ENCODE measurements at regions not wholly inside any gene's neighbourhood (a gene's known extent, or its start where the extent isn't known, plus 50 kb on each side); places are given as distances from the start of the nearest gene placed in this dataset.

GRCh38 chr5:135088911-135089310 lies 54.9 kb upstream of the PITX1 start:
- Histone ChIP-seq H3K18ac (ENCODE audit: insufficient read length, low read depth, low read length) (no peak overlapping the region), H3K9ac (ENCODE audit: extremely low read depth, insufficient read length, low read length) (no peak overlapping the region), H3K9me3 (ENCODE audit: control insufficient read depth, low read depth, low read length) (no peaks in the 10 kb centered on the region), H2BK20ac (ENCODE audit: low read depth, low read length, poor library complexity, severe bottlenecking) (no peak overlapping the region), H3K23me2 (ENCODE audit: insufficient read length, low read depth, low read length, poor library complexity, severe bottlenecking) (no peaks in the 10 kb centered on the region), H2BK12ac (ENCODE audit: insufficient read length, low read depth, low read length) (no peak overlapping the region), H3K4me1 (ENCODE audit: insufficient read depth, low read length) (no peaks in the 10 kb centered on the region), H4K91ac (ENCODE audit: insufficient read length, low read depth, low read length) (no peak overlapping the region), H2BK5ac (ENCODE audit: insufficient read length, low read length) (no peak overlapping the region), H3K79me1 (ENCODE audit: insufficient read depth, low read depth, low read length, poor library complexity, severe bottlenecking) (no peaks in the 10 kb centered on the region), H3K4ac (ENCODE audit: low read depth, low read length) (no peak overlapping the region), H3K27me3 (ENCODE audit: insufficient read depth, low read length) (no peaks in the 10 kb centered on the region), H4K20me1 (ENCODE audit: control insufficient read depth, insufficient read depth, insufficient read length) (no peaks in the 10 kb centered on the region), H4K8ac (replicated peaks; ENCODE audit: insufficient read length, low read depth, low read length) (no peak overlapping the region), H3K23ac (ENCODE audit: insufficient read length, low read depth, low read length) (no peak overlapping the region), H4K5ac (ENCODE audit: insufficient read length, low read depth, low read length) (no peak overlapping the region), H2AK5ac (ENCODE audit: insufficient read length, low read length) (no peak overlapping the region), H2AFZ (ENCODE audit: low read length) (no peak overlapping the region), H3K4me2 (ENCODE audit: insufficient read depth, insufficient read length, low read length) (no peak overlapping the region), H3K27ac (ENCODE audit: insufficient read length, low read depth, low read length) (no peak overlapping the region), H3K79me2 (ENCODE audit: insufficient read depth, low read length) (no peaks in the 10 kb centered on the region), H3K56ac (ENCODE audit: insufficient read length, low read depth, low read length) (no peak overlapping the region), H2BK120ac (ENCODE audit: low read depth, low read length, poor library complexity, severe bottlenecking) (no peak overlapping the region), H3K14ac (ENCODE audit: insufficient read depth, low read length) (no peak overlapping the region), H3T11ph (ENCODE audit: low read length) (no peak overlapping the region), H2BK15ac (ENCODE audit: low read depth, low read length) (no peak overlapping the region)
- peaks cover 77% of the 10 kb centered on the region for H3K27me3 Mint-ChIP-seq (ENCODE audit: low read depth)
- no peaks in the 10 kb centered on the region for H3K36me3 Mint-ChIP-seq (ENCODE audit: insufficient read depth in 1 of 3, low read depth in 3 of 3)
- no peaks in the 10 kb centered on the region; a peak in 1 of 5 replicates for H3K9me3 Mint-ChIP-seq
- no peak for TF ChIP-seq CTCF (conservative IDR thresholded peaks at IDR 0.05)
- no peak overlapping the region for H3K4me3 Mint-ChIP-seq
- no CpG with 5 or more reads among the region's 2 CpGs for WGBS (ENCODE audit: extremely low coverage, insufficient read length, low lambda C conversion rate)
- DNase-seq: no peak
- H3K4me1 Mint-ChIP-seq: peaks cover 2 to 5% of the 10 kb centered on the region in 2 experiments; a peak in 2 of 4 replicates
- no peak overlapping the region for H3K27ac Mint-ChIP-seq
